ENCODE measurements at regions not wholly inside any gene's neighbourhood (a gene's known extent, or its start where the extent isn't known, plus 50 kb on each side); places are given as distances from the start of the nearest gene placed in this dataset.
A peak's percentile ranks its signal among the peaks of the same experiment; 100 is the strongest.
"Not testable (repeated sequence)": the region's sequence is repeated elsewhere in the genome, so short reads cannot be mapped to it uniquely, and the experiment has no call there.

DNA sequence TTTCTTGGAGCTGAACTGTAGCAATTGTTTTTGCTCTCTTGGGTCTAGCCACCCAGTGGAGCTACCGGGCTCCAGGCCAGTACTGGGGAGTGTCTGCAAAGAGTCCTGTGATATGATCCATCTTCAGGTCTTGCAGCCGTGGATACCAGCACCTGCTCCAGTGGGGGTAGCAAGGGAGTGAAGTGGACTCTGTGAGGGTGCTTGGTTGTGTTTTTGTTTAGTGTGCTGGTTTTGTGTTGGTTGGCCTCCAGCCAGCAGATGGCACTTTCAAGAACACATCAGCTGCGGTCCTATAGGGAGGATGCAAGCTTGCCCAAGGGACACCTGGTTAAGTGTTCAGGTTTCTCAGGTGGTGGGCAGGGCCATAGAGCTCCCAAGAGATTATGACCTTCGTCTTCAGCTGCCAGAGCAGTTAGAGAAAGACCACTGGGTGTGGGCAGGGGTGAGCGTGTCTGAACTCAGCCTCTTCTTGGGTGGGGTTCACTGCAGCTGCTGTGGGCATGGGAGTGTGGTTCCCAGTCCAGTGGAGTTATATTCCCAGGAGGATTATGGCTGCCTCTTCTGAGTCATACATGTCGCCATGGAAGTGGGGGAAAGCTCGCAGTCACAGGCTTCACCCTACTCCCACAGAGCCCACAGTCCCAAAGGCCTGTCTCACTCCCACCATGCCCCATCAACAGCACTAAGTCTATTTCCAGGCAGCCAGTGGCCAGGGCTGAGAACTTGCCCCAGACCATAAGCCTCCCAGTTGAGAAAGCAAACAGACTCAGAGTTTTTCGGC lies 811.6 kb downstream of the GLUD2 start:
- no peak for DNase-seq (ENCODE audit: low read depth)

DNA sequence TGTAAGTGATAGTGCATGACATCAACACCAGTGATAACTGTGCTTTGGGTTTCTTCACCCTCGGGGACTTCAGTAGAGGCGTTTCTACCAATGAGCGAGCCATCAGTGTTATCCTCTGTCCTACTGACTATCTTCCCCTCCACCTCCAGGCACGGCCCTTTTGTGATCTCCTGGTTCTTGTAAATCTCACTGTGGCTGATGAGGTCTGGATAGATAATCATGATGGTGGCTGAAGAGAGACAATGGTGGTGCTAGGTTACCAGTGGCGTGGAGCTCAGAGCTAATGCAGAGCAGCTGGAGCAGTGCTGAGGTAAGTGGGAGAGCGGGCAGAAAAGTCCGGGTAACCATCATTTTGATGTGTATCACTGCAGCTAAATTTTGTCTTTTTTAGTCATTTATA lies 816.6 kb downstream of the GLUD2 start:
- DNase-seq (ENCODE audit: low read depth): no peak

DNA sequence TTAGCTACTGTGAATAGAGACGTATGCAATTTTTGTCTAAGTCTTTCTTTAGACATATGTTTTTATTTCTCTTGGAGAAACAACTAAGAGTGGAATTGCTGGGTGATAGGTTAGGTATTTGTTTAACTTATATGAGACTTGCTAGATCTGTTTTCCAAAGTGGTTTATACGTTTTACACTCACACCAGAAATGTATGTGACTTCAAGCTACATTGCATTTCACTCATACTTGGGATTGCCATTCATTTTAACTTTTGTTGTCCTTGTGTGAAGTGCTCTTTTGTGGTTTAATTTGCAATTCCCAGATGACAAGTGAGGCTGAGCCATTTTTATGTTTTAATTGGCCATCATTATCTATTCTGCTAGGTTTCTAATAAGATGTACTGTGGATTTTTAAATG lies 817.2 kb downstream of the GLUD2 start:
- DNase-seq (ENCODE audit: low read depth): no peak

DNA sequence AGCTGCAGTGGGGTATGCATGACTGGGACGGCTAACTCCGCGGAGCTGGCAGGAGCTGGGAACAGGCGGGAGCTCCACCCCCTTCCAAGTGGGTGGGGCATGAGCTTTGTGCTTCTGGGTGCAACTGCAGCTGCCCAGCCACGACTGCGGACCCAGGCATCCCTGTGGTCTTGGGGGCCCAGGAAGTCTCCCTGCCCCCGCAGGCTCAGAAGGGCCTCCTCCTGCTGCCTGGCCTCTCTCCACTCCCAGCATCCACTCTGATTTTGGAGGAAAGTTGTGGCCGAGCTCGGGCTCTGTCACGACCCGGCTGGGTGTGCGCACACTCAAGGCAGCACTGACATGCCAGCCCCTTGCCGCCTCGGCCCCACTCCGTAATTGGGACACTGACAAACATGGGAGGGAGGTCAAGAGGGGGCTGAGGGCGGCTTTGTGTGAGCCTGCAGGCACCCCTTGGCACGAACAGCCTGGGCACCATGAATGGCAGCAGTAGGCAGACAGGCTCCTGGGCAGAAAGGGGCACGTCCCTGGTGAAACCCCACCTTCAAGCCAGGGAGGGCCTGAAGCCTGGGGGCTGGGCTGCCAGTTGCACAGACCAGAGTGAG lies 822.6 kb downstream of the GLUD2 start:
- DNase-seq (ENCODE audit: low read depth): no peak

DNA sequence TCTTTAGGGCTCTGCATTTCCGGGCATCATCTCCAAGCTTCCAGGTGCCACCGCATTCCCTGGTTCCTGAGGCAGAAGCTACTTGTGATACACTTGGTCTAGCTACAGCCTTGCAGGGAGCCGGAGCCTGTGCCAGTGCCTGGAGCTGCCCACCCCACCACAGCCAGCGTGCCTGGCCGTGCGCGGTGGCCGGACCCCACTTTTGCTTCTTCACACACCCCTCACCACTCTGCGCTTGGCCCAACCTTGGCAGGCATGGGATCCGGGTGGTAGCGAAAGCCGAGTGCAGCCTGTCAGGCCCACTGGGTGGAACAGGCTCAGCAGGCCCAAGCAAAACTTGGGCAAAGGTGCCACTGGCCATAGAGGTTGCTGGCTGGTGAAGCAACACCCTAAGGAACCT lies 823.7 kb downstream of the GLUD2 start:
- no peak for DNase-seq (ENCODE audit: low read depth)

DNA sequence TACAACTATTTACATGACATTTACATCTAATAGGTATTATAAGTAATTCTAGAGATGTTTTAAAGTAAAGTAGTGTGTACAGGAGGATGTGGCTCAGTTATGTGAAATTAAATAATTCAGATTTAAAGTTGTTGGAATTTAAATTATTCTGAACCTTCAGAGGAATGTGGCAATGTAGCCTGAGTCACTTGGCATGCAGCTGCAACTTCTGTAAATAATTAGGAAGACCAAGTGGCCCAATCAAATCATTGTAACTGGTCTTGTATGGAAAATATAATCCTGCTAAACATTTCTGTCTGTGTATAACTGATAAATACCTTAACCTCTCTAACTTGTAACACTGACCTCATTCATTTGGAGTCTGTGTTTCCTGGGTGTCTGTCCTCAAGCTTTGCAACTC lies 828.9 kb downstream of the GLUD2 start:
- DNase-seq (ENCODE audit: low read depth): peak; percentile 27

DNA sequence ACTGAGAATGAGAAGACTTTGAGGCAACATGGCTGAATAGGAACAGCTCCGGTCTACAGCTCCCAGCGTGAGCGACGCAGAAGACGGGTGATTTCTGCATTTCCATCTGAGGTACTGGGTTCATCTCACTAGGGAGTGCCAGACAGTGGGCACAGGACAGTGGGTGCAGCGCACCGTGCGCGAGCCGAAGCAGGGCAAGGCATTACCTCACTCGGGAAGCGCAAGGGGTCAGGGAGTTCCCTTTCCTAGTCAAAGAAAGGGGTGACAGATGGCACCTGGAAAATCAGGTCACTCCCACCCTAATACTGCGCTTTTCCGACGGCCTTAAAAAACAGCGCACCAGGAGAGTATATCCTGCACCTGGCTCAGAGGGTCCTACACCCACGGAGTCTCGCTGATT lies 829.9 kb downstream of the GLUD2 start:
- DNase-seq (ENCODE audit: low read depth): not testable (repeated sequence)

DNA sequence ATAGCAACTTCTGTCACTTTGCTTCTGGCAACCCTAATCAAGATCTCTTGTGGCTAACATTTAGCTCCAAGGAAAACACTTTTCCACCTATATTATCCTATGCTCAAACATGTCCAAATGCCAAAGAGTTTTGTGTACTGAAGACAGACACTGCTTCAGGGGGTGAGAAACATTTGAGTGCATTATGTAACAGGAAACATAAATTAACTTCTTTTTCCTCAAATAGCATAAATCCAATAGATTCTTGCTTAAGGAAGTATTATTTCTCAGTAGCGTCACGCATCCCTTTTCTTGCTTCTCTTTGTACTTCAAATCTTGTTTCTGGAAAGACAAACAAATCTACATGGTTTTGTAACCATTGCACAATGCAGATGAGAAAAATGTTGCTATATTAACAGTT lies 839.1 kb downstream of the GLUD2 start:
- no peak for DNase-seq (ENCODE audit: low read depth)

DNA sequence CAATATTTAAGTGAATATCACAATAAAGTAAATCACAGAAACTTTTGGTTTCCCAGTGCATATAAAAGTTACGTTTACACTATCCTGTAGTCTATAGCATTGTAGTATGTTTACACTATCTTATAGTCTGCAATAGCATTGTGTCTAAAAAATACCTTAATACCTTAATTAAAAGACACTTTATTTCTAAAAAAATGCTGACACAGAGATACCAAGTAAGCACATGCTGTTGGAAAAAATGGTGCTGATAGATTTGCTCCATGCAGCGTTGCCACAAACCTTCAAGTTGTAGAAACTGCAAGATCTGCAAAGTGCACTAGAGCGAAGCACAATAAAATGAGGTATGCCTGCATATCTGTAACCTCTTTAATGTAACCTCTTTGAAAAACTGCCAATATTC lies 847.3 kb downstream of the GLUD2 start:
- no peak for DNase-seq (ENCODE audit: low read depth)

DNA sequence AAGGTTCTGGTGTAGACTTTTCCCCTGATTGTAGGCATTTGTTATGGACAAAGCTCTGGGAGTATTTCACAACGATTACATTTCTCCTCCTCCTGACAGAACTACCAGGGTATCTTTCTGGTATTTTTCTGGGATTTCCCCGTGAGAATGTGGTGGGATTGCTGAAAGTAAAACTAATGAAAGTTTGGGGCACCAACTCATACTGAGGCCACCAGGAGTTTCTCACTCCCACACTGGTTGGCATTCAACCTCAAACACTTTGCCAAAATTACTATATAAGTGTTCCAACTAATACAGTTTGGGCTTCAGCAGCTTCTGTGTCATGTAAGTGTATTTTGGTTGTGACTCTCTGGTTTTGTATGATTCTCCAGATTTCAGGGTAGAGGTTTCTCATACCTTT lies 855.1 kb downstream of the GLUD2 start:
- DNase-seq (ENCODE audit: low read depth): no peak

DNA sequence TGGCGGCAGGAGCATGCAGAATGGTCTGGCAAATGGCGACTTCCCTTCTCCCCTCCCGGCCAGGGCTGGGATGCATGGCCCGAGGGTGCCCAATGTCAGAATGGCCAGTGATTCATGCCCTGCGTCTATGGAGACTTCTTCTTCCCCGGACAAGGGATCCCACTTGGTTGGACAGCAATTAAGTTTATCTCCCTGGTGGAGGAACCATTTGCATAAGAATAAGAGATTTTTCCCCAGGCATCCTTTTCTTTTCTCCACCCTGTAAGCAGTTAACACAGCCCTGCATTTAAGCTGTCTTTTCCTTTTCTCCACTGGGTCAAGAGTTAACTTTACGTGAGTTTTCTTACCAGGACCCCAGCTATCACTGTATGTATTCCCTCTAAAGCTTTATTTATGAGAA lies 856.6 kb downstream of the GLUD2 start:
- DNase-seq (ENCODE audit: low read depth): no peak

DNA sequence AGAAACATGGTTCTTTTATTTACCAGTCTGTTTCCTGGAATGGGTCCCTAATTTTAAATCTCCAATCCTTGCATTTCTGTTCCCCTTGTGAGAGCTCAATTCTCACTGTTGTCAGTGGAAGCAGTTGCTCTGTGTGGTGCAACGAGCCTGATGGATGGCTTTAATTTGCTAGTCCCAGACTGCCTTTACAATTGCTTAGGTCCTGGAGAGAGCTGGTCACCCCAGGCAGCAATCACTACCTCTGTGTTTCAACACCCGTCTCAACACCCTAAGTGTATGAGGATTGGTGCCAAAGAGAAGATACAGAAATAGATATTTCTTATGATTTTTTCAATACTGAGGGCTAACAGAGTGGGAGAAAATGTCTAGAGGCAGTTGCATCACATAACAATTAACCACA lies 873.8 kb downstream of the GLUD2 start:
- no peak for DNase-seq (ENCODE audit: low read depth)

DNA sequence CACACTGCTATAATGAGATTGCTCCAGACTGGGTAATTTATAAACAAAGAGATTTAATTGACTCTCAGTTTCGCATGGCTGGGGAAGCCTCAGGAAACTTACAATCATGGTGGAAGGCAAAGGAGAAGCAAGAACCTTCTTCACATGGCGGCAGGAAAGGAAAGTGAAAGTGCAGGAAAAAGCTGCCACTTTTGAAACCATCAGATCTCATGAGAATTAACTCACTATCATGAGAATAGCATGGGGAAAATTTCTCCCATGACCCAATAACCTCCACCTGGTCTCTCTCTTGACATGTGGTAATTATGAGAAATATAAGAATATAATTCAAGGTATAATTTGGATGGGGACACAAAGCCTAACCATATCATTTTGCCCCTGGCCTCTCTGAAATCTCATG lies 884.2 kb downstream of the GLUD2 start:
- DNase-seq (ENCODE audit: low read depth): no peak

DNA sequence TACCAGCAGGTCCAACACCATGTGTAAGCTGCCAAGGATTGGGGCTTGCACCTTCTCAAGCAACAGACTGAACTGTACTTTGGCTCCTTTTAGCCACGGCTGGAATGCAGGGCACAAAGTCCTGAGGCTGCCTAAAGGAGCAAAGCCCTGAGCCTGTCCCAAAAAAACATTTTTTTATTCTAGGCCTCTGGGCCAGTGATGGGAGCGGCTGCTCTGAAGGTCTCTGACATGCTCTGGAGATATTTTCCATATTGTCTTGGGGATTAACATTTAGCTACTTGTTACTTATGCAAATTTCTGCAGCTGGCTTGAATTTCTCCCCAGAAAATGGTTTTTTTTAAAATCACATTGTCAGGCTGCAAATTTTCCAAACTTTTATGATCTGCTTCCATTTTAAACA lies 885.3 kb downstream of the GLUD2 start:
- DNase-seq (ENCODE audit: low read depth): no peak

DNA sequence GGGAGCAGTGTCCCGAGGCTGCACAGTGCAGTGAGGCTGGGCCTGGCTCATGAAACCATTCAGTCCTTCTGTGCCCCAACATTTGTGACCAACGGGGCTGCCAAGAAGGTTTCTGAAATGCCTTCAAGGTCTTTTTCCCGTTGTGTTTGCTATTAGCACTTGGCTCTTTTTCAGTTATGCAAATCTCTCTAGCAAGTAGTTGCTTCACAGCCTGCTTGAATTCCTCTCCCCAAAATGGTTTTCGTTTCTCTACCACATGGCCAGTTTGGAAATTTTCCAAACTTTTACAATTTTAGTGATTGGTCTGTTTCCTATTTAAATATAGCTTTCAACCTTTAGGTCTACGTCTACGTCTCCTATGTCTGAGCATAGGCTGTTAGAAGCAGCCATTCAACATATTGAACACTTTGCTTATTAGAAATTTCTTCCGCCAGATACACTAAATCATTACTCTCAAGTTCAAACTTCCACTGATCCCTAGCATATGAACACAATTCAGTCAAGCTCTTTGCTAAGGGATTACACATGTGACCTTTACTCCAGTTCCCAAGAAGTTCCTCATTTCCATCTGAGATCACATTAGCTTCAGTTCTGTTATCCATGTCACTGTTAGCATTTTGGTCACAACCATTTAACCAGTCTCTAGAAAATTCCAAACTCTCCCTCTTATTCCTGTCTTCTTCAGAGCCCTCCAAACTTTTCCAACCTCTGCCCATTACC lies 901.8 kb downstream of the GLUD2 start:
- DNase-seq (ENCODE audit: low read depth): no peak

DNA sequence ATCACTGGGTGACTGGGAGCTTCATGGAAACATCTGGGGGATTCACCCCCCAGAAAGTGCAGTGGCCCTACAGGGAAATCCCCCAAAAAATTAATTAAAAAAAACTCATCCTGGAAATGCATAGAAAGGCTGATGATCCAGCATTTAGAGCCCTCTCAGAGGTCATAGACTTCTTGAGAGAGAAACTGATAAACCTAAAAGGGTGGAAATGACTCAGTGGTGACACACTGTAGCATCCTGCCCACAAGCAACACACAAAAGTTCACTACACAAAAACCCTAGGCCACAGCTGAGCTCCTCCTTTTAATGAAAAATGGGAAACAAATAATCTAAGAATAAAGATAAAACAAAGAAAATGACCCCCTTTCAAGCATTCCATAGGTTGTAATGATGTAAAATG lies 911.5 kb downstream of the GLUD2 start:
- DNase-seq (ENCODE audit: low read depth): peak; percentile 7

DNA sequence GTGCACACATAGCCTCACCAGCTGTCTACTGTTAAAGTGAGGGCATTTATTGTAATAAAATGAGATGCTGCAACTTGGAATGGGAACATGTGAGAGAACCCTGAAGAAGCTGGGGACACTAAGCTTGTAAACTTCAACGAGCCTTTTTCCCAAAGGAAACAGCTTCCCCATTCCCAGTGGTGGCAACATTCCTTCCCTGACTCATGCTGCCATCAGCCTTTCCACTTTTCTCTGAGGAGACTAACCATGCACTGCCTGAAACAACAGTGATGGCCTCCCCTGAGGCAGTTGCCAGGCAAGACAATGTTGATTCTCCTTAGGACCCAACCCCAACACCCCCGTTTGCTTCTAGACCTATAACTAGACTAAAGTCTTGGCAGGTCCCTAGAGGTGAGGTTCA lies 928.3 kb downstream of the GLUD2 start:
- no peak for DNase-seq (ENCODE audit: low read depth)

DNA sequence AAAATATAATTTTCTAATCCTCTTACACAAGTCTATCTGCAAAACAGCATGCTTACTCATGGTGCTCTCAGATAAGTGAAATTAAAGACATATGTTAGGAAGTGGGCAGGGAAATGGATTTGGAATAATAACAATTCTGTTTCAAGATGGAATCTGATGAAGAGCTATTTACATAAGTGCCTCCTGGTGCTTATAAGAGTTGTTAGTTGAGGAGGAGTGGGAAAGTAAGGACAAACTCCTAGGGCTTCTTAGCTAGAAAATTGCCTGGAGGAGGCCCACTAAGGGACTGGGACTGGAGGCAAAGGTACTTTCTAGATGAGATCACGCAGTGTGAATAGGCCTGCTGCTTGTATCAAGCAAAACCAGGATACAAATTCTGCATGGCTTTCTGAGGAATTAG lies 939.8 kb downstream of the GLUD2 start:
- DNase-seq (ENCODE audit: low read depth): no peak

DNA sequence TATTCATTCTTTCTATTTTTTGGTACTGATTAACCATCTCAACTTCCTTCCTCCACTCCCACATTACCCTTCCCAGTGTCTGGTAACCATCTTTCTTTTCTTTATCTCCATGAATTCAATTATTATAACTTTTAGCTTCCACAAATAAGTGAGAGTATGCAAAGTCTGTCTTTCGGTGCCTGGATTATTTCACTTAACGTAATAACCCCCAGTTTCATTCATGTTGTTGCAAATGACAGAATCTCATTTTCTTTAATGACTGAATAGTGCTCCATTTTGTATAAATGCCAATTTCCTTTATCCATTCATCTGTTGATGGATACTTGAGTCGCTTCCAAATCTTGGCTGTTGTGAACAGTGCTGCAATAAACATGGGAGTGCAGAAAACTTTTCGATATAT lies 940.4 kb downstream of the GLUD2 start:
- DNase-seq (ENCODE audit: low read depth): no peak

DNA sequence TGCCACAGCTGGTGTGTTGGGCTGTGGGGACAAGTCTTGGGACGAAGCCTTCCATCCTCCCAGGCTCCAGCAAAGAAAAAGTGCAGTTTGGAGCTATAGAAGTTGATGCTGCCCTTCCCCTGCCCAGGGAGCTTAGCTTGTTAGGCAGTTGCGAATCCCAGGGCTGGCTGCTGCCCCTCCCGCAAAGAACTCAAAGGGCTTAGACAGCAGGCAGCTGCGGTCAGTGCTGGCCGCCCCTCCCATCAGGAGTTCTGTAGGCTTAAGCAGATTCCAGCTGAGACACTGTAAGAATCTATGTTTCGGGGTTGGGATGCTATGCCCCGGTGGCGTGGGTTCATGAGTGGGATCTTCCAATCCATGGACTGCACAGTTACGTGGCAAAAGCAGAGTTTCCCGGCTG lies 956.7 kb downstream of the GLUD2 start:
- no peak for DNase-seq (ENCODE audit: low read depth)

DNA sequence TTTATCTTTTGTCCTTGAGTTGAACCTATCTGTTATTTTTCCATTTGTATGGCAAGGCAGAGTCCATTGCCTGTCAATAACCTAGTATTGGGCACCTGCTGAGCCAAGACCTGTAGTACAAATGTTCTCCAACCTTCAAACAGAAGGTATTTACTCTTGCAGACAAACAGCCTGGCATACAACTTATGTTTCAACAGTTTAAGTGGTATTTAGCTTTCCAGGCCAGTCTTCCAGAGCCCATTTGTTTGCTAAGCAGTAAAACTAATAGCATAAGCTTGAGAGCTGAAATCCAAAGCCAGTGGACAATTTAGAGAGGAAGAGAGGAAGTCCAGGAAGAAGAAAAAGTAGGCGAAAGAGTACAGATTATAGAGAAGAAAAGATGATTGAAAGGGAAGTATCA lies 979.3 kb downstream of the GLUD2 start:
- DNase-seq (ENCODE audit: low read depth): no peak

DNA sequence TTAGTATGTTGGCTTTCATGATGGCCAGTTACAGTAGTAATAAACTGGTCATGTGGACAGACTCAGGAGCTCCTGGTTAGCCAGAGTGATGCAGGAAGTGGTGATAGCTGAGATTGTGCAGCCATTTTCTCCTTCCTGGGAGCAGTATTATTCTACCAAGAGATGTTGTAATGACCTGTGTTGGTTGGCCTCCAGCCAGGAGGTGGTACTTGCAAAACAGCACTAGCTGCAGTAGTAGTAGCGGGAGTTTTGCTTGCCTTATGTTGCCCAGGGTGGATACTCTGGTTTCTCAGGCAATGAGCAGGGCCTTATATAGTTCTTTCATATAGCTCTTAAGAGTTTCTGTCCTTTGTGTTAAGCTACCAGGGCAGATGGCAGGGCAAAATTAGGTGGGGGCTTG lies 998.8 kb downstream of the GLUD2 start:
- DNase-seq (ENCODE audit: low read depth): no peak

DNA sequence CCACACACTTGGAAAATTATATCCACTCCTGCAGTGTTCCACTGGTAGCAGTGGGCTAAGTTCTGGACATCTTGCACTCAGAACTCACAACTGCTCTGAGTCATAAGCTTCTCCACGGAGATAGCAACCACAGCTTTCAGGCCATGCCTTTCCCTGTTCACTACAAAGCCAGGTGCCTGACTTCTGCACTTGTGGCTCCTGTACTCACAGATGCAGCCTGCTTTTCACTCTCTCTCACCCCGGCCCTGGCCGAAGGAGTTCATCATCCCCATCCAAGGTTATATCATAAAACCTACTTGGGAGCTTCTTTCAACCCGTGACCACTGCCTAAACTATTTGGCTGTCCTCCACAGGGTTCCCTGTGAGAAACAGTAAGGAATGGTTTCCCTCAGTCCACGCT lies 999.4 kb downstream of the GLUD2 start:
- no peak for DNase-seq (ENCODE audit: low read depth)

DNA sequence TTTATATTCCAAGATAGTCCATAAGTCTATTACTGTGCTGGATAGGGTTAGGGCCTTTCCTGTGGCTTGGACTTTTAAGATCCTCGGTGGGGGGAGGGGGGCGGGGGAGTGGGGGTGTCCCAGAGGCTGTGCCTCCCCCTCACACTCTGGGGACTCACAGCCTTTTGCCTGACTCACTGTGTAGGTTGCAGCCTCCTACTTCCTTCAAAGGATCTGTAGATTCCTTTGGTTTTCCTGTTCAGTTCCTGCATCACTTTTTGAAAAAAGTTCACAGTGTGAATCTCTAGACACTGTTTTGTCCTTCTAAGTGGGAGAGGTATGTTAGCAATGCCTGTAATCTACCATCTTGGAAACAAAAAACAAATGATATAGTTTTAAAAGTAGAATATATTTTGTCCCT lies 999.9 kb downstream of the GLUD2 start:
- no peak for DNase-seq (ENCODE audit: low read depth)
